Chondrocyte (in vitro differentiated cells): ENCODE measurements at regions not wholly inside any gene's neighbourhood (a gene's known extent, or its start where the extent isn't known, plus 50 kb on each side); places are given as distances from the start of the nearest gene placed in this dataset.

Experiments
- DNase-seq: peaks from one replicate; pipeline ENCODE4 v3.0.0; 2021; ENCODE audit warnings: mixed read lengths, low spot score
- H3K27ac Mint-ChIP-seq: one replicate; pipeline ENCODE4 v1.8.0; 2021; ENCODE audit warnings: mild to moderate bottlenecking, moderate library complexity, mixed read lengths; ENCODE audit not compliant: unreplicated experiment
- H3K27me3 Mint-ChIP-seq: 2 replicates; pipeline ENCODE4 v1.8.0; 2021; ENCODE audit warnings: low read depth, mixed read lengths
- H3K36me3 Mint-ChIP-seq: 2 replicates; pipeline ENCODE4 v1.8.0; 2021; ENCODE audit warnings: low read depth, mixed read lengths
- H3K4me1 Mint-ChIP-seq: 2 replicates; pipeline ENCODE4 v1.8.0; 2021; ENCODE audit warnings: low read depth, mild to moderate bottlenecking, mixed read lengths
- H3K4me3 Mint-ChIP-seq: one replicate; pipeline ENCODE4 v1.8.0; 2021; ENCODE audit warnings: mild to moderate bottlenecking, moderate library complexity, mixed read lengths; ENCODE audit not compliant: unreplicated experiment
- H3K9me3 Mint-ChIP-seq: 2 replicates; pipeline ENCODE4 v1.8.0; 2021; ENCODE audit warnings: low read depth, mixed read lengths
- TF ChIP-seq, protein P1 (sequence below): fragments of 200-600 bp; sonication (generic); IDR thresholded peaks from 2 replicates; pipeline ENCODE4 v1.5.0; 2021; ENCODE audit warnings: antibody characterized with exemption, mild to moderate bottlenecking, moderate library complexity

GRCh38 chr6:53724501-53724900 is 58.9 kb upstream of the KLHL31 start:
- no peak for DNase-seq
- no peak overlapping the region for H3K27ac Mint-ChIP-seq
- no peaks in the 10 kb centered on the region for H3K36me3 Mint-ChIP-seq
- TF ChIP-seq, protein P1, sequence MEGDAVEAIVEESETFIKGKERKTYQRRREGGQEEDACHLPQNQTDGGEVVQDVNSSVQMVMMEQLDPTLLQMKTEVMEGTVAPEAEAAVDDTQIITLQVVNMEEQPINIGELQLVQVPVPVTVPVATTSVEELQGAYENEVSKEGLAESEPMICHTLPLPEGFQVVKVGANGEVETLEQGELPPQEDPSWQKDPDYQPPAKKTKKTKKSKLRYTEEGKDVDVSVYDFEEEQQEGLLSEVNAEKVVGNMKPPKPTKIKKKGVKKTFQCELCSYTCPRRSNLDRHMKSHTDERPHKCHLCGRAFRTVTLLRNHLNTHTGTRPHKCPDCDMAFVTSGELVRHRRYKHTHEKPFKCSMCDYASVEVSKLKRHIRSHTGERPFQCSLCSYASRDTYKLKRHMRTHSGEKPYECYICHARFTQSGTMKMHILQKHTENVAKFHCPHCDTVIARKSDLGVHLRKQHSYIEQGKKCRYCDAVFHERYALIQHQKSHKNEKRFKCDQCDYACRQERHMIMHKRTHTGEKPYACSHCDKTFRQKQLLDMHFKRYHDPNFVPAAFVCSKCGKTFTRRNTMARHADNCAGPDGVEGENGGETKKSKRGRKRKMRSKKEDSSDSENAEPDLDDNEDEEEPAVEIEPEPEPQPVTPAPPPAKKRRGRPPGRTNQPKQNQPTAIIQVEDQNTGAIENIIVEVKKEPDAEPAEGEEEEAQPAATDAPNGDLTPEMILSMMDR: no peak
- H3K4me3 Mint-ChIP-seq: no peak overlapping the region
- H3K27me3 Mint-ChIP-seq: peaks cover 2% of the 10 kb centered on the region
- no peaks in the 10 kb centered on the region for H3K9me3 Mint-ChIP-seq
- peaks cover 17% of the 10 kb centered on the region for H3K4me1 Mint-ChIP-seq

DNA sequence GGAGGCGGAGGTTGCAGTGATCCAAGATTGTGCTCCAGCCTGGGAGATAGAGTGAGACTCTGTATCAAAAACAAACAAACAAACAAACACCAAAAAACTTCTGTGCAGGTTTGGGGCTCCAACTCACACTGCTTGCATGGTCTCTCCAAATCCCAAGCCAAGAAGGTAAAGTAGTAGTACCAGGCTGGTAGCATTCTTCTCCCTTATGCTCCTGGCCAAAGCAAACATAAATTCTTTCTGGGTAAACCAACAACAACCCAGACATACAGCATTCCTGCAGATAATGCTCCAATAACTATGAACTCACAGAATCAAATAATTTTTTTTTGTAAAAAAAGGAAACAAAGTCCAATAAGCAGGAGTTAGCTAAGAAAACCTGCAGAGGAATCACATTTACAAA is 57.8 kb upstream of the KLHL31 start:
- Mint-ChIP-seq H3K27ac (no peak overlapping the region), H3K36me3 (no peaks in the 10 kb centered on the region), H3K9me3 (no peaks in the 10 kb centered on the region), H3K4me1 (peaks cover 14% of the 10 kb centered on the region), H3K27me3 (peaks cover 2% of the 10 kb centered on the region), H3K4me3 (no peak overlapping the region)
- TF ChIP-seq, protein P1: no peak
- DNase-seq: no peak

DNA sequence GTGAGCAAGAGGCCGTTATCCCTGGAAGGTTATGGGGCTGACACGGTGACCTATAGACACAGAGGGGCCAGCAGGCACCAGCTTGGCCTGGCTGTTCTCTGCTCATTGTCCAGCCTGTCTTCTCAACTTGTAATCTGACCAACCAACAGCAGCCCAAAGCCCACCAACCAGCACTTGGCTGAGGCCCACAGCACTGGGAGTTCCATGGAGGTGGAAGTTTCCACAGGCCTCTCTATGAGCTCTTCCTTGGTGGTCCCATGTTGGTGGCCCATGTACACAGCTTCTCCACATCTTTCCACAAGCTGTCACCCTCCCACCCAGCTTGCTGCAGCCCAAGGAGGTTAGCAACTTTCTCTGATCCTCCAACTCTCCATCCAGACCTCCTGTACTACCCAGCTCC is 56.2 kb upstream of the KLHL31 start:
- Mint-ChIP-seq H3K9me3 (no peaks in the 10 kb centered on the region), H3K4me3 (no peak overlapping the region), H3K27me3 (peaks cover 2% of the 10 kb centered on the region), H3K4me1 (peaks cover 11% of the 10 kb centered on the region), H3K27ac (no peak overlapping the region), H3K36me3 (no peaks in the 10 kb centered on the region)
- DNase-seq: no peak
- TF ChIP-seq, protein P1: no peak

DNA sequence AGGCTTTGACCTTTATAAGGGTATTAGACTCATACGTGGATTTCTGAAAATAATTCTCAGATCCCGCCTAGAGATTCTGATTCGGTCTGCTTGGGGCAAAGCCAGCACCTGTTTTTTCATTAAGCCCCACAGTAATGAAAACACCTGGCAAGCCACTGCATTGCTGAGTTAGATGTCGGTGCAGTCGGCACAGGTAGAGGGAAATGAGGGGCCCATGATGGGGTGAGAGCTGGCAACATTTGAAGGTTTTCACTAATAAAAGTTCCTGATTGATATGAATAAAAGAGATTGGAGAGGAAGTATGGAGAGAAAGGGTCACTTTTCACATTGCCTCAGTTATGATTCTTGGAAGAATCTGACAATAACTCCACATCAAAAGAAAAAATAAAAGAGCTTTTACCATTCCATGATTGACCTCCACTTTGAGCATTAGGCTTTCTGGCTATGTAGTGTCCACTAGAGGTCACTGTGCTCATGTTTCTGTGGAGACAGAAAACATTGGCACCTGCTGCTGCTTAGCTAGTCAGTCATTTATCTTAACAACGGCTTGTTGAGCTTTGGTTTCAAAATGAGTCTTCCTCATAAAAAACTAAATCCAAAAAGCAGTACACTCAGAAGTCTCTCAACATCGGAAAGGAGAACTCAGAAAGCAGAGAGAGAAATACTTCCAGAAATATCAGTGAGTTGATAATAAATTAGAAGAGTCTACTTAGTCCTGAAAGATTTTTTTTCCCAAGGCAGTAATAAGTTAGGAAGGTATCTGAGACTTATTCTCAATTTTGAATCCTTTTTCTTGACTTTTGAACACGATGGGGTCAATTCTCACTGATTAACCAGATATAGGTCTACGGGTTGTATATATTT is 53.3 kb upstream of the KLHL31 start:
- no peaks in the 10 kb centered on the region for H3K9me3 Mint-ChIP-seq
- no peaks in the 10 kb centered on the region for H3K27me3 Mint-ChIP-seq
- H3K27ac Mint-ChIP-seq: no peak overlapping the region
- TF ChIP-seq, protein P1: peak; percentile 90
- H3K4me1 Mint-ChIP-seq: peaks cover 24% of the 10 kb centered on the region
- no peaks in the 10 kb centered on the region for H3K36me3 Mint-ChIP-seq
- DNase-seq: no peak
- no peak overlapping the region for H3K4me3 Mint-ChIP-seq

DNA sequence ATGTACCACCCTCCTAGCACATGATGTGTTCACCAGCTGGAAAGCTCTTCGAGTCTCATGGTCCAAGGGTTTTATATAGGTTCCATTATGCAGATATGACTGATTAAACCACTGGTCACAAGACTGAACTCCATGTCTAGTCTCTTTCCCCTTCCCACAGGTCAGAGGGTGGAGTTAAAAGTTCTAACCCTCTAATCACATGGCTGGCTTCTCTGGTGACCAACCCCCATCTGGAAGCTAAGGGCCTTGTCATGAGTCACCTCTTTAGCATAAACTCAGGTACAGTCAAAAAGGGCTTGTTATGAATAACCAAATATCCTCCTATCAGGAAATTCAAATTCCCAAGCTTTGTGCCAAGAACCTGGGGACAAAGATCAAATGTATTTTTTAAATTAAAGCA is 52.0 kb upstream of the KLHL31 start:
- Mint-ChIP-seq H3K4me1 (peaks cover 22% of the 10 kb centered on the region), H3K9me3 (no peaks in the 10 kb centered on the region), H3K4me3 (no peak overlapping the region), H3K36me3 (no peaks in the 10 kb centered on the region), H3K27ac (no peak overlapping the region), H3K27me3 (no peaks in the 10 kb centered on the region)
- TF ChIP-seq, protein P1: no peak
- DNase-seq: no peak
